GM12892 (cell line): ENCODE measurements at regions not wholly inside any gene's neighbourhood (a gene's known extent, or its start where the extent isn't known, plus 50 kb on each side); places are given as distances from the start of the nearest gene placed in this dataset.

Experiments
- DNase-seq: peaks from one replicate; pipeline ENCODE4 v3.0.0; 2011; ENCODE audit not compliant: insufficient read length
- FAIRE-seq: peaks from 2 replicates; lab custom pipeline; 2011; peaks lifted over from hg19 to GRCh38; lab: Jason Lieb, UNC
- POLR2A ChIP-seq: IDR thresholded peaks from 2 replicates; pipeline ENCODE4 v1.6.1; 2011; ENCODE audit warnings: low read depth, low read length, control low read depth
- POLR2AphosphoS5 ChIP-seq: IDR thresholded peaks from 2 replicates; pipeline ENCODE4 v1.6.1; 2011; ENCODE audit warnings: low read depth, low read length, control low read depth
- TAF1 ChIP-seq: IDR thresholded peaks from 2 replicates; pipeline ENCODE4 v1.6.1; 2011; ENCODE audit warnings: low read depth, mild to moderate bottlenecking, control low read depth, low read length, borderline replicate concordance

DNA sequence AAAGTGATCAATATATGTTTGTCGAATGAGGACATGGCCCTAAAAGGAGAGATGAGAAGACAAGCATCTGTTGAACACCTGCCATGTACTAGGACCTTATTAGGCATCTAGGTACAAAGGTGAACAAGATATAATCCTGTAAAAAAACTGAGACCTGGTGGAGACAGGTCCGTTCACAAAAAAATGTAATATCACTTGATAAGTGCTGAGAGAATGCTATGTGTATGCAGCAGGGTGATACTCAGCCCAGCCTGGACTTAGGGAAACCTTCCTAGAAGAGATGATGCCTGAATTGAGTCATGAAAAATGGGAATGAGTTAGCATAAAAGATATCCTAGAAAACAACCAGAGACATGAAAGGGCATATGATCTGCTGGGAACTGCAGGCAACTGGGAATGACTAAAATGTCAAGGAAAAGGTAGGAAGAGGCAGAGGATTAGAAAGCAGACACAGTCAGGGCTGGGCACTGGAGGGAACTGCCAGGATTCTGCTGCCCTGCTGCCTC, 108.5 kb downstream of the ADRB2 start:
- no peak for FAIRE-seq
- DNase-seq: no peak
- no peak for TF ChIP-seq POLR2AphosphoS5
- no peak for TF ChIP-seq TAF1
- no peak for TF ChIP-seq POLR2A

DNA sequence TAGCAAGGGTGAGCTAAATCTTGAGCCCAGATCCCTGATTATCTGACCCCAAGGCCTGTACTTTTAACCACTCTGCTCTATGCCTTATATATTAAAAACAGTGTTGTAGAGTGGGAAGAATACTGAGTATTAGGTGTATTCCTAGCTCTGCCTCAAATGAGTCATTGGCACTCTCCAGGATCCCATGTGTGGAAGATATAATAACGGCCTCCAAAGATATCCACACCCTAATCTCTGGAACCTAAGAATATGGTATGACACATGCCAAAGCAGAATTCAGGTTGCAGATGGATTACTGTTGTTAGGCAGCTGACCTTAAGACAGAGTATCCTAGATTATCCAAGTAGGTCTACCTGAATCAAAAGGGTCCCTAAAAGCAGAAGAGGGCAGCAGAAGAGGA, 110.8 kb downstream of the ADRB2 start:
- DNase-seq: no peak
- no peak for TF ChIP-seq TAF1
- no peak for TF ChIP-seq POLR2A
- TF ChIP-seq POLR2AphosphoS5: no peak
- FAIRE-seq: no peak

DNA sequence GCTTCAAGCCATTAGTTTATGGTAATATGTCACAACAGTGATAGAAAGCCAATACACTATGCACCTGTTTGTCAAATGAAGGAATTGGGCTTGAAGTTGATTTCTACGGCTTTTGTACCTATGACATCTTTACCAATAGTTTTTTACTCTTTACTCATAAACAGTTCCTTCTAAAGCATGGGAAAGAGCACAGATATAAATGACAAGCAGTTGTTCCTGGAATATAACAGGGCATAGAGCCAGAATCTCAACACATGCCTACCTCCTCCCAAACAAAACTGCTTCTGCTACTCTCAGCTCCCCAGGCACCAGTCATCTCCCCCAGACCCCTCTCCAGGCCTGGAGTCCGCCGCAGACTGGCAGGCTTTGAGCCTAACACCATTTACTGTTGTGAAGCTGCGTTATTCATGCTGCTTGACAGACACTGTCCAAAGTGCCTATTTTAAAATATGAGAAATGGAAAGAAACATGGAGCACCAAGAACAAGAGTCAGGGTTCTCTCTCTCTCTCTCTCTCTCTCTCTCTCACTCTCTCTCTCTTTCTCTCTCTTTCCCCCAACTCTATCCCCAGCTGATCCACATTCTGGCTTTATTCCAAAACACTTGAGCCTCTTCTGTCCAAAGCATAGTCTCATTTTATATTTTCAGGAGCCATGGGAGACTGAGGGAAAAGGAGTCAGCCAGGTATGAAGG, 111.6 kb downstream of the ADRB2 start:
- DNase-seq (no peak), FAIRE-seq (no peak)
- TF ChIP-seq POLR2AphosphoS5 (no peak), TAF1 (no peak), POLR2A (no peak)

DNA sequence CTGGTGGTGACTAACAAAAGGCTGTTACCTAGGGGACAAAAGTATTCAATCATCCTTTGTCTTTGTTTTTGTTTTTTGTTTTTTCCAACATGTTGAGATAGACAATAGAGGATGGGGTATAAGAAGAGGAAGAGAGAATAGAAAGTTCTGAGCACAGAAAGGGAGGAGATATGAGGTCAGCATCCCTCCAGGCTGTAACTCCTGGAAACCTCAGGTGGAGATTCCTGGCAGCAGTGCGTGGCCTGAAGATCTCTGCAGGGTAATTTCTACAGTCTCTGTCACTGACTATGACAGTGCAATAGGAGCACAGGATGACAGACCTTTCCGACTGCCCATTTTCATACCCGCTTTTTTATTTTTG, 112.1 kb downstream of the ADRB2 start:
- TF ChIP-seq TAF1 (no peak), POLR2AphosphoS5 (no peak), POLR2A (no peak)
- FAIRE-seq (no peak), DNase-seq (no peak)

DNA sequence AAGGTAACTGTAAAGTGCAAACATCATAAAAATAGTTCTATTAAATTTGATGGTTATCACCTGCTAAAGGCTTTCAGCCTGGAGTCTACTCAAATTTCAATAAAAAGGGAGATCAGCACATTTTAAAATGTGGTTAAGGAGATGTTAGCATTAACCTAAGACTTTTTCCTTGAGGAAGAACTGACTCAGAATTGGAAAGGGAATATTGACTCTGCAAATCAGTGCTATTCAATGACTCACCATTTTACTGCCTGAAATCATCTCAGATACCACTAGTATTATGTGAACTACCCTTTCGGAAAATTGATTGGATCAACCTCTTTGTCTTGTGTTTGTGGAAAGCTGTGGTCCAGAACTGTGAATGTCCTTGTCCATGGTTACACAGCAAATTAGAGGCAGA, 113.3 kb downstream of the ADRB2 start:
- TF ChIP-seq TAF1: no peak
- no peak for TF ChIP-seq POLR2A
- TF ChIP-seq POLR2AphosphoS5: no peak
- DNase-seq: no peak
- FAIRE-seq: no peak

DNA sequence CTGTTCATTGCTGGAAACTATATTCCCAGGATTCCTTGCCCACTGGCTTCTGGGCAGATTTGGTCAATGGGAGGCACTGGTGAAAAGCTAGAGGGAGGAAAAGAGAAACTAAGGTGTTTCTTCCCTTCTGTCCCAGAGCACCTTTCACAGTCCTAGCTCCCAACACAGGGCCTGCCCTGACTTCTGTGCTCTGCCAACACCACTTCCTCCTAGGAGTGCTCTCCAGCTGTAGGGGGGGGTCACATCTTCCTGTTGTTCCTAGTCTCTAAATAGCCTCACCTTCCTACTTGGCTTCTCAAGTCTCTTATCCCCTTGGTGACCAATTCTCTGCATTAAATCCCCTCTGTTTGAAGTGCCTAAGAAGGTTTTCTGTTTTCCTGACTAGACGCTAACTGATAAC, 115.4 kb downstream of the ADRB2 start:
- FAIRE-seq (no peak), DNase-seq (no peak)
- TF ChIP-seq TAF1: no peak
- no peak for TF ChIP-seq POLR2A
- no peak for TF ChIP-seq POLR2AphosphoS5

DNA sequence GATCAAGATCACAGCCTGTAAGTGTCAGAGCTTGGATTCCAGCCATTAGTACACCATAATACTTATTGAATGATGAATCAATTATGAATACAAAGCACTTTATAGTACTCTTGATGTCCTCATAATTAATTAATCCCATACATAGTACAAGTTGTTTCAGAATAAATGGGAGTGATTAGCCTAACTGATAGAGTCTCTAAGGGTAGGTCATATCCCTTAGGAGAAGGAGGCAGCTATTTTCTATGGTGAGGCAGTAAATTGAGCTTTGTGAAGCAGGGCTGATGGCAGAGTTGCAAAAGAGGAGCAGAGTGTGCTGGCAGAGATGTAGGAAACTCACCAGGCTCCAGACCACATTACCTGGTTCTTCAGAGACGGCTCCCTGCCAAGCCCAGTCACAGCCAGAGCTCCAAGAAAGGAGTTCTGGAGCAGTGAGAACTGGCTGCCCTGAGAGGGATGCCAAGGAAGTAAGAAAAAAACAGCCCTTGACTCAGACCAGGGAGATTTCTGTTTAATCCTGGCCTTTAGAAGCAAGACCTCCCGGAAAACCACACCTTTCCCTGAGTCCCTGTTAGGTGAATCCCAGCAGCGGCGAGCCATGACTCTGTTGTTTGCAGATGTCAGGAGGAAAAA, 112.9 kb downstream of the SH3TC2 start:
- DNase-seq (no peak), FAIRE-seq (no peak)
- TF ChIP-seq TAF1: no peak
- no peak for TF ChIP-seq POLR2A
- no peak for TF ChIP-seq POLR2AphosphoS5

DNA sequence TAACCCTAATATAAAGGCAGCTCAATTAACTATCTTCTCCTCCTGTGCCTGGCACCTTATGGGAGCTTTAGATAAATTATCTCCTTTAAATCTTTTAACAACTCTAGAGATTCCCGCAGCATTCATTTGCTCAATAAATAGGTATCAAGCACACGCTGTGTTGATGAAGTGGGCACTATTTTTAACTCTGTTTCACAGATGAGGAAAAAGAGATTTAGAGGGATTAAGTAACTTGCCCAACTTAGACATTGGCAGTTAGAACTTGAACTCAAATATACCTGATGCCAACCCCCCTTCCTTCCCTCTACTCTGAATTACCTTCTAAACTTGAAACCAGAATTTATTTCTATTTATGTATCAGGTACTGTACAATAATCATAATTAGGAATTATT, 112.4 kb downstream of the SH3TC2 start:
- DNase-seq: no peak
- TF ChIP-seq TAF1: no peak
- TF ChIP-seq POLR2AphosphoS5: no peak
- no peak for TF ChIP-seq POLR2A

DNA sequence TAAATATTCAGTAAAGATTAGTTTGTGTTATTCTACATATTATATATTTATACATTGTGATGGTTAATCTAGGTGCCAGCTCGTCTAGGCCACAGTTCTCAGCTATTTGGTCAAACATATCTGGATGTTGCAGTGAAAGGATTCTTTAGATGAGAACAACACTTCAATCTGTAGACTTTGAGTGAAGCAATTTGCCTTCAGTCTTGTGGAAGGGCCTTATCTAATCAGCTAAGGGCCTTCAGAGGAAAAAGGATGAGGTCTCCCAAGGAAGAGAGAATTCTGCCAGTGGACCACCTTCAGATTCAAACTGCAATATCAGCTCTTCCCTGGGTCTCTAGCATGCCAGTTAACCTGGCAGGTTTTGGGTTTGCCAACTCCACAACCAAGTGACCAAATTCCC, 112.0 kb downstream of the SH3TC2 start:
- no peak for FAIRE-seq
- TF ChIP-seq POLR2A (no peak), POLR2AphosphoS5 (no peak), TAF1 (no peak)
- no peak for DNase-seq

More for the DNA sequence above, 112.4 kb downstream of the SH3TC2 start:
- FAIRE-seq: no peak

DNA sequence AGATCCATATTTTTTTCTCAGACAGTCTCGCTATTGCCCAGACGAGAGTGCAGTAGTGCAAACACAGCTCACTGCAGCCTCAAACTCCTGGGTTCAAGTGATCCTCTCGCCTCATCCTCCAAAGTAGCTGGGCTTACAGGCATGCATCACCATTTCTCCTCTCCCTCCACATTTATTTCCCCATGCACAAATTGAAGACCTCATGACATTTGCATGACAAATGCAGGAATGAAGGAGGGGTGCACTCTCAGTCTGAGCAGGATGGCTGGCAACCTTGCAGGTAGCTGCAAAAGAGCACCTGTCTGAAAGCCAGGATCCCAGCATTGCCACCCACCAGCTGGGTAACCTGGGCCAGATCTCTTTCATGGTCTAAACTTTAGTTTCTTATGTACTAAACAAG, 111.2 kb downstream of the SH3TC2 start:
- no peak for TF ChIP-seq TAF1
- no peak for TF ChIP-seq POLR2AphosphoS5
- TF ChIP-seq POLR2A: no peak
- FAIRE-seq (no peak), DNase-seq (no peak)

DNA sequence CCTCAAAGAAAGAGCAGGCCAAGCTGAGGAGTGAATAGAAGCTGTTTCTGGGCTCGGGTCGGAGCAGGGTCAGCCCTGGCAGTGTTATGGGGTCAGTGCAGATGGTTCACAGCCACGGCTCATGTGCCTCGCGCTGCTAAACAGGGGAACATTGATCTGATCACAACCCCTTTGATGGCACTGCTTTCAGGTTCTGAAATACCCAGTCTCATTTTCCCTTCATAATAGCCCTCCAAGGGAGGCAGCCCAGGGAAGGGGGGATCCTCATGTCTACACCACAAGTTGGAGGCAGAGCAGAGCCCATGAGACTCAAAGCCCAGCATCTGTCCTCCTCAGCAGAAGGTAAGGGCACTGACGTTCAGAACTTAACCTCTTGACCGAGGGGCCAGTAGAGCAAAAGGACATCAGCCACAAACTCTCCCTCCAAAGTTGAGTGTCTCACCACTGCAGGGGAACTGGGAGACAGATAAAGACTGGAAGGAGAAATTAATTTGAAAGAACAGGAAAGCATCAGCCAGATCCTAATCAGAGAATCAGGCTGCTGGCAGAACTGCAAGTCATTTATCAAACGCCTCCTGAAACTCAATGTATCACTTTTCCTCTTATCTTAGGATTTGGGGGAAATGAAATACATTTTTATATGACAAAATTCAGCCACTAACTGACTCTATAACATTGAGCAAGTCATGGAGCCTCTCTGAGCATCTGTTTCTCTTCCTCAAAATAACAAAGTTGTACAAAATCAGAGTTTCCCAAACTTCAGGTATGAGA, 110.6 kb downstream of the SH3TC2 start:
- DNase-seq (no peak), FAIRE-seq (no peak)
- TF ChIP-seq POLR2A (no peak), TAF1 (no peak), POLR2AphosphoS5 (no peak)

DNA sequence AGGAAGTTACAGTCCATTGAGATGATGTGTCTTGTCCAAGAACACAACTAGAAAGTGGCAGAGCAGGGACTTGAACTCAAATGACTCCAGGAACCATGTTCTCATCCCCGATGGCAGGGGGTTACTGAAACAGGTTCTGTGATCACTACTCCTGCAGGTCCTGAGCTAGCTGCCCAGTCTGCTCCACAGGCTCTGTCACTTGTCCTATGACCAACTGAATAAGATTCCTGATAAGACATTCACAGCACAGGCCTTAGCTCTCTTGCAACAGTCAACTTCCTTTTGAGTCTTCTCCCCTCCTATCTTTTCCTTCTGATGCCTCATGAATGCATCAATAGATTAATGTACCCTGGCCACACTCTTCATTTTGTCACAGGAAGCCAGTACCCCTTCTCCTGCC, 109.2 kb downstream of the SH3TC2 start:
- TF ChIP-seq POLR2A: no peak
- no peak for TF ChIP-seq TAF1
- TF ChIP-seq POLR2AphosphoS5: no peak
- FAIRE-seq (no peak), DNase-seq (no peak)
